ENCODE measurements at regions not wholly inside any gene's neighbourhood (a gene's known extent, or its start where the extent isn't known, plus 50 kb on each side); places are given as distances from the start of the nearest gene placed in this dataset.

GRCh38 chr4:108567831-108568230 is 52.5 kb upstream of the RPL34 start:
- no peak for DNase-seq

DNA sequence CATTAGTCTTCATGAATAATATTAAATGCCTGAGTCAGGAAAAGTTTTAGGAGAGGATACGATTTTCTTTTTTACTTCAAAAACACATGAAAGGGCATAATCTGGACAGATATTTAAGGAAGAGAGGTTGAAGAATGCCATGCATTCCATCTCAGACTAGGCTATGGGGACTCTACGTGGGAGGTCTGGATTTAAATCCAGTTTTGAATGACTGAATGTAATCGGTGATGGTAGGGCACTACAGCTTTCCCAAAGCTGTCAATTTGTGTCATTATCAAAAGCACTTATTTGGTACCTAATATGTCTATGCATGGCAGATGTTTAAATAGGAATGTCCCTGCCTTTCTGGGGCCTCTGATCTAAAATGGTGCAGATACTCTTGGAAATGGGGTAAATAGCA is 59.3 kb upstream of the RPL34 start:
- DNase-seq: peak; percentile 64

DNA sequence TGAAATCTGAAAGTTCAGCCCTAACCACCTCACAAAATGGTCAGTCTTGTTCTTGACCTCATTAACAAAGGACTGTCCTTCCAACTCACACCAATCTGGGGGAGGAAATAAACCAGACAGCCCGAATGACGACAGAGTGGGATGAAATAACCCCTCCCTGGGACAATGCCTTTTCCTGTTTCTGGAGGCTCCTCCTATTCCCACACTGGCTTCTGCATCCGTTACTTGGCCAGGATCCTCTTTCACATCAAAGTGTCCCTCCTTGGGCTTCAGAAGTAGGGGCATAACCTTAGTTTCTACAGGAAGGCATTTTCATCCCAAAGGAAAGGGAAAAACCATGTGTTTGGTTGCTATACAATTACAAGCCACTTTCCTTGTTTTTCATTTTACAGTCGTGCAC is 59.8 kb upstream of the RPL34 start:
- peak; percentile 31 for DNase-seq

DNA sequence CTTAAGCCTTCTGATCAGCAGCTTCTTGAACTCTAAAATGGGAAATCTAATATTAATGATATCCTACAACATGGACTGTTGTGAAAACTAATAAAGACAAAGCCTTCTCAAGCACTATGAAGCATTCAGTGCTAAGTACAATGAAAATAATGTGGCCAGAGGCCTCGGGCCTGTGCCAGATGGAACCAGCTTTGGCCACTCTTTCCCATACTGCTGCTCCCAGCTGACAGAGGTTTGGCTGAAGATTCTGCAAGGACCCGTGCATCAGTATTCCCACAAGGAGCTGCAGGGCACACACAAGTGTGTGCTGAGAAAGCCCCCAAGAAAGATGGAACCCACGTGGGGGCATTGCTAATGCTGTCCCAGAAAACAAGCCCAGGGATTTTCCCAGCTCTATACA is 60.5 kb upstream of the RPL34 start:
- no peak for DNase-seq

DNA sequence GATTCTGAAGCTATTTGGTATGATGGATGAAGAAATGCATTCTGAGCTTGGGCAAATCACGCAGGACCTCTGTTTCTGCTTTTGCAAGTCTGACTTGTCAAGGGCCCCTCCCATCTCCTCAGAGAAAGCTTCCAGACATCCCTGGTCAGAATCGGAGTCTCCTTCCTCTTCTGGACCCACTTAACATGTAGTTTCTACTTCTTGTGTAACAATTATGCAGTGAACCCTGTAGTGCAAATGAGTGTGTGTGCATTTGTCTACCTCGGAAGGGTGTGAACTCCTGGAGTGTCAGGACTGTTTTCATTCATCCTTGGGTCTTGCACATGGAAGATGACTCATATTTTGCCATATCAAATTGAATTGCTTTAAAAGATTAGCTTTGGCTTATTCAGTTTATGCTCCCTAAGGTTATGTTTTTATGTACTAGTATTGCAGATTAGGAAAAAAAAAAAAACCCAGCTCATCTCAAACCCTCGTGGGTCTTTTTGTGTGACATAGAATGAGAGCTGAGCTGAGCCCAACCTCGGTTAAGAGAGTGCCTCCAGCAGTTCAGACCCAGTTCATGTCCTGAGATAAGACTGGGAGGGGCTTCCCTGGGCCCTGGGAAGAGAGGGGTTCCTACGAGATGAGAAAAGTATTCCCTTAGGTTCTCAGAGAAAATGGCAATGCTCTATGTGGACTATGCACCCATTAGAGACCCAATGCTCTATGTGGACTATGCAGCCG is 61.1 kb upstream of the RPL34 start:
- DNase-seq: no peak

DNA sequence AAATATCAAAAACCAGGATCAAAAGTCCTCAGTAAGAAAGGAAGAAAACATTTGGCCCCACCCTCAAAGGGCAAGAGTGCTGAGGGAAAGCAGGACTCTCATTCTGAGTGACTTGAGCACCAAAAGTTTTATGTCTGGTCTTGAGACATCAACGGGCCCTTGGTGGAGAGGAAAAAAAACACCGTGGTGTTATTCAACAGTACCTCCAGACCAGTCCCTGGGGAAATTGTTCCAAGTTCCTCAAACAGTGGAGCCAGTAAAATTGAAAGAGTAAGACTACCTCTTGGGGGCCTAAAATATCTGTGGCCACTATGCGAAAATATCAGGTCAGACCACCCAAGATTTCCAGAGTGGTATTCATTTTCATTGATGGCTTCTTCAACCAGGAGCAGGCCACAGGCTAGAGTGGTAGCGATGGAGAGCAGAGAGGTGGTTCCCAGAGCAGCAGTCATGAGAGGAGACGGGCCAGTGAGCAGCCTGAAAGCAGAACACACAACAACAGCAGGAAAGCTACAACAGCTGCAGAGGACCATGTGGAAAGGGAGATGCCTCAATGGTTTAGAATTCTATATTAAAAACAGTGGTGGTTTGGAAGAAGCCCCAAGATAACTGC is 63.7 kb upstream of the RPL34 start:
- no peak for DNase-seq

DNA sequence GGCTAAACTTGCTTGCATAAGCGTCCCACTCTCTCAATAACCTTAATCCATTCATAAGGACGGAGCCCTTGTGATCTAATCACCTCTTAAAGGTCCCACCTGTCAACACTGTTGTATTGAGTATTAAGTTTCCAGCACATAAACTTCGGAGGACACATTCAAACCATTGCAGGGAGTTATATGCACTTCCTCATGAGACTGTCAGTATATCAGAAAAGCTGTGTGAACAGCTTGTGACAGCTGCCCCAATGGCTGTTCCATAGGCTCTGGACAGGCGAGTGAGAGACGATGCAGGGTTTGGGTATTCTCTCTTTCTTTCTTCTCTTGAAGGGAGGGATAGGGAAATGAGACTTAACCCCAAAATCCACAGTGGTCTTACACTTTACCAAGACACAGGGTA is 64.2 kb upstream of the RPL34 start:
- DNase-seq: no peak

DNA sequence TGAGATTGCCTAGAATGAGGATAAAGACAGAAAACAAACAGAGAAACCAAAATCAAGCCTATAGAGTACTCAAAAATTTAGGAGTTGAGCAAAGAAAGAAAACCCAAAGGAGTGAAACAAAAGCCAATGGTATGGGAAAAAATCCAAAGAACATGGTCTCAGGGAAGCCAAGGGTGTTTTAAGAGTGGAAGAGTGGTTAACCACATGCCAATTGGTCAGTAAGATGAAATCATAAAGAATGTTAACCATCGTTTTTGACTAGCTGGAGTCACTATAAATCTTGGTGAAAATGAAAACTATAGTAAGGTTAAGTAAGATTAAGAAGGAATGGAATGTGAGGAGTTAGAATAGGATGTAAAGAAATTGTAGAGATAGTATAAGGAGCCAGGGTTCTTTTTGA is 64.7 kb upstream of the RPL34 start:
- peak; percentile 89 for DNase-seq

GRCh38 chr4:108547682-108548081 is 72.7 kb upstream of the RPL34 start:
- DNase-seq: no peak

- DNase-seq: no peak
These were observed 73.6 kb upstream of the RPL34 start for GRCh38 chr4:108546728-108547127.

- DNase-seq: peak; percentile 77
These were observed 75.9 kb upstream of the RPL34 start for GRCh38 chr4:108544481-108544880.

GRCh38 chr4:108543359-108543968 is 76.9 kb upstream of the RPL34 start:
- DNase-seq: no peak

DNA sequence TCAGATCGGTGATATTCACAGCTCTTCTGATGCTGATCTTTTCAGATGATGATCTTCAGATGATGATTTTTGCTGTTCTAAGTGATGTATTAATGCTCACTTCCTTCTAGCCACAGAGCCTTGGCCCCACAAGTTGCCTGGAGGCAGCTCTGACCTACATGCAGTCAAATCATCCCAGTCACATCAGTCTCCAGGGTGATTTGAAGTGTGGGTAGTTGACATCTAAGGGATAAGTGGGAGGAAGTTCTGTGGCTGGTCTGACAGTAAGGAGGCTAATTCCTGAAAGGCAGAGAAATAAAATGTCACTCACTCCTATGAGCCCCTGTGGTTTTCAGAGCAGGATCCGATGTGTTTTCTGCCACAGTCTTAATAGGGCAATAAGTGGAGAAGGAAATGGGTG is 79.8 kb upstream of the RPL34 start:
- DNase-seq: no peak

DNA sequence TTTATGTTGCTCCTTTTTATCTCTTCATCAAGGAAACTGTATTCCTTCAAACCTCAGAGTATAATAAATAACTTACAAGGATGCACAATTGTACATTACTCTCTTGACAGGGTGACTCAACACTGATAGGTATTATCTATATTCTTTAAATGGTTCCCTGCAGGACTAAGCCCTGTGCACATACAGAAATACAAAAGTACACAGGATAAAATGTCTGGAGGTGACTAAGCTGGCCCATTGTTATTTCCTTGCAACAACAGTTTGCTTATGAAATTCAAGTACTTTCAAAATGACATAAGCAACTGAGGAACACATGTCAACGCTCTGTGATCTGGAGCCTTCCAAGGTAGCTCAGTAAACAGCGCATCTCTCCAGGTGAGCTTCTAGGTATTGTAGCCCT is 83.8 kb upstream of the RPL34 start:
- DNase-seq: no peak

GRCh38 chr4:108535757-108536156 is 84.6 kb upstream of the RPL34 start:
- no peak for DNase-seq

DNA sequence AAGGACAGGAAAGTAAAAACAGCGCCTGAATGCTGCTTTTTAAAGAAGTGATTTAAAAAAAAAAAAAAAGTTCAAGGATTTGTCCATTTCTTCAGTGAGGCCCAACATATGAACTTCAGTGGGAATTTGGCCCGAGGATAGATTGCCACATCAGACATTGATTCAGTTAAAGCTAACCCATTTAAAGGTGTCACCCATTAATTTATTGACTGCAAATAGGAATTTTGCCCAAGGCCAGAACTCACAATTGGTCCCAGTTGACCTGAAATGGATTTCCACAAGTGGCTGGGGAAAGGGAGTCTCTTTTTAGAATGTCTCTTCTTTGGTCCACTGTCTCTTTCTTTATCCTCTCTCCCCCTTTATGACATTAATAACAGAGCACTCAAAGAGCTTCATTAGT is 86.5 kb upstream of the RPL34 start:
- DNase-seq: no peak

GRCh38 chr4:108533245-108533844 is 87.0 kb upstream of the RPL34 start:
- DNase-seq: no peak

- no peak for DNase-seq
These were observed 87.6 kb upstream of the RPL34 start for GRCh38 chr4:108532738-108533137.

- no peak for DNase-seq
These were observed 88.2 kb upstream of the RPL34 start for GRCh38 chr4:108532187-108532586.

GRCh38 chr4:108531461-108531860 is 88.9 kb upstream of the RPL34 start:
- DNase-seq: peak; percentile 8

DNA sequence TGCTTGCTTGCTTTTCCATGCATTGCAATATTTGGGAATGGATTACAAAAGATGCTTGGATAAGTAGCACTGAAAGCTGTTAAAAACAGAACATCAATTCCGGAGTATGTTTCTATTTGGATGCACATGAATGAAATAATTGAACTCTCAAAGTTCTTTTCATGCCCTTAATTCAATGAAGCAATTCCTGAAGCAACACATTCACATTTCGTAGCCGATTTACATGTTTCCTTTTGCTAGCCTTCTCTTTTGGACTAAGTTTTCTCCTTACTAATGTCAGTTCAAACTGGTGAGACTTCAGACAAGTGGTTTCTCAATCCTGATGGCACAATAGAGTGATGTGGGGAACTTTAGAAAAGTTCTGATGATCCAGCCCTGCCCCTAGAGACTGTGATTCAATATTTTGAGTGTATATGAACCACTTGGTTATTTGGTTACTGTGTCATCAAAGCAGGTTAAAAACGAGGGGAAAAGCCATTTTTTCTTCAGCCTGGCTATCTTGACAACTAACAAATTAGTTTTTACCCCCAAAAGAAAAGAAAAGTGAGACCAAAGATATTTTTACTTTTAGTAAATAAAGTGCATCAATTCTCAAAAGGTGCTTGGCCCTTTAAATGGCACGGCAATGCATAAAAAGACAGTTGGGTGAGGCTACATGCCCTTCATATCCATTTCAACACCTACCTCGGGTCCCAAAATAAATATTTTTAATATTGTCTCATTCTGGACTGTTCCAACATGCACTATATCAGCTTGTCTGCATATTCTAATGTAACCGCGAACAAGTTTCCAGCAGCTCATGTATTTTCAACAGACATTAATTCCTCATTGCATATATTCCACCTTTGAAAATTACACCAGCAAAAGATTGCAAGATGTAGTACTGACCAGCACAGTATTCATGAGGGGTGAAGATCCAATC is 90.1 kb upstream of the RPL34 start:
- no peak for DNase-seq

DNA sequence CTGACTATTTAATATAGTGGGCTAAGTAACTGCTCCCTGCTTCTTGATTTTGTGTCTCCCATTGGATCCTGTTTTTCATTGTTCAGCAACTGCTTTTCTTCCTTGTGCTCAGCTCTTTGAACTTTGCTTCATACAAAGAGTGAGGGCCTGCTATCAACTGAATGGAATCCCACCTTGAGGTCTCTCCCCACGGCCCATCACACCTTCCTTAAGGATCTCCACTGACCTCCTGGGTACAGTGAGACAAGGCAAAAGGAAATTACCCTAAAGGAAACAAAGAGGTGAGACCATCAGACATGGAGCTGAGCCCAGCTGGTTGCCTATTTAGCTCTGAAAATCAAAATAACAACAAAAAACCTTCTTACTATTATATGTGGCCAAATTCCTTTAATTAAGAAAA is 91.3 kb upstream of the RPL34 start:
- DNase-seq: no peak

- DNase-seq: no peak
These were observed 92.7 kb upstream of the RPL34 start for GRCh38 chr4:108527723-108528122.

Measured in fibroblast of upper back skin (primary cell).